GM12872 (cell line): ENCODE measurements at regions not wholly inside any gene's neighbourhood (a gene's known extent, or its start where the extent isn't known, plus 50 kb on each side); places are given as distances from the start of the nearest gene placed in this dataset.

ENCODE experiments used
- CTCF ChIP-seq: IDR thresholded peaks from 3 replicates; pipeline ENCODE4 v1.5.1; 2011; ENCODE audit warnings: low read depth, mild to moderate bottlenecking, low read length, moderate library complexity; ENCODE audit not compliant: insufficient read depth

DNA sequence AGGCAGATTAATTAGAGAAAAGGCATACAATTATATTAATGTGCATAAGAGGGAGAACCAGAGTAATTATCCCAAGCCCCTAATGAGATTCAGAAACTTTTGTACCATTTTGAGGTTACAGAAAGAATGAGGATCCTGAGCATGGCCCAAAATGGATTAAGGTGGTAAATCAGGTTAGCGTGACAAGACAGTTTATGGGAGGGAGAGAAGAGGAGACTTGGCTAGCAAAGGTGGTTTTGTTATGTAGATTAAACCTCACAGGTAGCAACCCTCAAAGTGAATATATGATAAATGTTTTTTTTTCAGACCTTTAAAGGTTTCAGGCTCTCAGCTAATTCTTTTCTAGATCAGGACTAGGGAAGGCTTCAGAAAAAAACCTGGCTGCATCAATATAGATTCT lies 781.8 kb downstream of the FAM133A start:
- no peak for TF ChIP-seq CTCF

DNA sequence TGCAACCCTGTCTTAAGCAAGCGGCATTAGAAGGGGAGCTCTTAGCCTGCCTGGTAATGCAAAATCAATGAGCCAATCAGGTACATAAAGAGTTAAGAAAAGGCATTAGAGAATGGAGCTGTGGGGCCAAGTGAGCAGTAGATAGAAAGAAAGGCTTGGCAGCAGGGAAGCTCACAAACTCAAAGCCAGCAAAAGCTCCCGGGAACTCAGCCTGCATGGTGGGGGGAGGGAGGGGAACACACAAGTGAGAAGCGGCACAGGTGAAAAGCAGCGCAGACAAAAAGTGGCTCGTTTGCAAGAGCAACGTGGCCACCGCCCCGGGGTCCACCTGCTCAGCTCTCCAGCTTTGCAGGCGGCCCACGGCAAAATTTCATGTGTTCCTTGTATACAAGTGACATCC lies 818.5 kb downstream of the FAM133A start:
- TF ChIP-seq CTCF = no peak

DNA sequence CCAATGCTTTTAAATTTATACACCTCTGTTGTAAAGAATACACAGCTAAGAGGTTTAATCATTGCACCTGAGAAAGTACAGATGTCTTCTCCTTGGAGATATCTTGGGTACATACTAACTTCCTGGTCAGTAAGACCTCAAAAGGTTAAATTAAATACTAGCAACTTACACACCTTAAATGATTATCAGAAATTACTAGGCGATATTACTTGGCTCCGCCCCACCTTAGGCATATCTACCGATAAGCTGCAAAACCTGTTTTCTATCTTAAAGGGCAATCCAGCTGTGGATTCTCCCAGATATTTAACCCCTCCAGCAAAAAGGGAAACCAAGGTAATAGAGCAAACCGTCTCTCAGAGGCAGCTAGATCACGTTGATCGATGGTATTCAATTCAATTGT lies 819.4 kb downstream of the FAM133A start:
- no peak for TF ChIP-seq CTCF

- TF ChIP-seq CTCF = no peak
These were observed 837.6 kb downstream of the FAM133A start for GRCh38 chrX:94511564-94511963.

GRCh38 chrX:94515009-94515408 lies 841.0 kb downstream of the FAM133A start:
- no peak for TF ChIP-seq CTCF

DNA sequence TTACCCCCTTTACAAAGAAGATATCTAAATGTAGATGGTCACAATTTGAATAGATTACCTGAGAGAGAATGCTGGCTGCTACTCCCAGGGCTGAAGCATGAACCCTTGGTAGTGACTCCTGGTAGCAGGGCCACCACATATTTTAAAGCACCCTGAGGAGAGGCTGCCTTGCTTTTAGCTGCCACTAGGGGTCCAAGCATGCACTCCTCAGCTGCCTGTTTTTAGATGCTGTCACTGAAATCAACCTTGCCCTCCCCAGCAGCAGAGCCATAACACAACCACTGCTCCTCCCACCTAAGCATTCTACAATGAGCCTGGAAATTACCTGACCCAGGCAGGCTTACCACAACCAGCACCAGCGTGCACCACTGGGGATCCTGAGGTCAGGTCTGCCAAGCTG lies 850.9 kb downstream of the FAM133A start:
- peak; percentile 27; the same call in 1 of the 3 replicates for TF ChIP-seq CTCF

- no peak for TF ChIP-seq CTCF
These were observed 871.7 kb downstream of the FAM133A start for GRCh38 chrX:94545722-94546121.

DNA sequence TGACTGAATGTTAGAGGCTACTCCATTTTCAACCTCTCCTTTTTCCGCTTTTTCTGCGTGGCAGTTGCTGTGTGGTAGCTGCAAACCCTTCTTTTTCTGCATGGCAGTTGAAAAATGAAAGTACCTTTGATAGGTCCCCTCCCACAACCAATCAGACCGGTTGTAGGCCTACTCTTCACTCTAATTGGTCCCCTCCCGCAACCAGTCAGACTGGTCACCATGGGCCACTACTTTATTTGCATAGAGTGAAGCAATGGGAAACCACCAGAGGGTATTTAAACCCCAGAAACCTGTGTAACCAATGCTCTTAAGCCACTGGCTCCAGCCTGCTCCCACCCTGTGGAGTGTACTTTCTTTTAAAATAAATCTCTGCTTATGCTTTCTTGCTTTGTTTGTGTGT lies 877.8 kb downstream of the FAM133A start:
- no peak for TF ChIP-seq CTCF
